ENCODE measurements at regions not wholly inside any gene's neighbourhood (a gene's known extent, or its start where the extent isn't known, plus 50 kb on each side); places are given as distances from the start of the nearest gene placed in this dataset.
A peak's percentile ranks its signal among the peaks of the same experiment; 100 is the strongest.

DNA sequence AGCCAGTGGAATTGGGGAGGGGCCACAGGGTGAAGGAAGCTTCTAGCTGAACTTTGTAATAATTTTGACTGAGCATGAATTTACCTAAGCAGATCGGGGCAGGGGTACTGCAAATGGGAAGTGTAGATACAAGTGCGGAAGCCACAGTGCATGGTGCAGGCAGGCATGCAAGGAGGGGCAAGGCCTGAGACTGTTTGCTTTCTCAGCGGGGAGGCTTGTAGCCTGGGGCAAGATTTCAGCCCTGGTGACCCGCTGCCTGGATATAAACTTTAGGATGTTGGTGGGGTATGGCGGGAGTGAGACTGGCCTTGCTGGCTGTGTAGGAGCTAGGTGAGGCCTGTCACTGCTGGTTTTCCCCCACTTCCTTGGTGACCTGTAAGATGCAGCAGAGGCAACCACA lies 266.4 kb upstream of the PREP start:
- no peak for DNase-seq (ENCODE audit: low read depth in 1 of 2, low spot score in 1 of 2)

DNA sequence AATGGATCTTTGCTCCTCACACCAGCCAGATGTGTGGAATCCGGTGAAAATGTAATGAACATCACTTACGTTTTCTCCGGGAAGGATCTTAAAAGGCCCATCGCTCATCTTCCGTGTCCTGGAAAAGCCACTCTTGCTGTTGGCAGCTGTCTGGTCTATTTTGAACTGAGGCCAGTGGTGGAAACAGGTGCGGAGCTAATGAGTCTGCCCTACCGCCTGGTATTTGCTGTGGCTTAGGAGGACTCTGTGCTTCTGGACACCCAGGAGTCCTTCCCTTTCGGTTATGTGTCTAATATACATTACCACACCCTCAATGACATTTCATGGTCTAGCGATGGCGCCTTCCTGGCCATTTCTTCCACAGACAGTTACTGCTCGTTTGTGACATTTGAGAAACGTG lies 264.2 kb upstream of the PREP start:
- DNase-seq (ENCODE audit: low read depth in 1 of 2, low spot score in 1 of 2): no peak

DNA sequence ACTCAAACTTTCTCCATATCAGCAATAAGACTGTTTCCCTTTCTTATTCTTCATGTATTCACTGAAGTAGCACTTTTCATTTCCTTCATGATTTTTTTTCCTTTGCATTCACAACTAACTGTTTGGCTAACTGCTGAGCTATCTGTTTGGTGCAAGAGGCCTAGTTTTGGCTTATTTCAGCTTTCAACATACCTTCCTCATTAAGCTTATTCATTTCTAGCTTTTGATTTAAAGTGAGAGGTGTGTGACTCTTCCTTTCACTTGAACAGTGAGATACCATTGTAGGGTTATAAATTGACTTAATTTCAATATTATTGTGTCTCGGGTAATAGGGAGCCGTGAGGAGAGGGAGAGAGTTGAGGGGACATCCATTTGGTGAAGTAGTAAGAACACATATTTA lies 262.0 kb upstream of the PREP start:
- no peak for DNase-seq (ENCODE audit: low read depth in 1 of 2, low spot score in 1 of 2)

DNA sequence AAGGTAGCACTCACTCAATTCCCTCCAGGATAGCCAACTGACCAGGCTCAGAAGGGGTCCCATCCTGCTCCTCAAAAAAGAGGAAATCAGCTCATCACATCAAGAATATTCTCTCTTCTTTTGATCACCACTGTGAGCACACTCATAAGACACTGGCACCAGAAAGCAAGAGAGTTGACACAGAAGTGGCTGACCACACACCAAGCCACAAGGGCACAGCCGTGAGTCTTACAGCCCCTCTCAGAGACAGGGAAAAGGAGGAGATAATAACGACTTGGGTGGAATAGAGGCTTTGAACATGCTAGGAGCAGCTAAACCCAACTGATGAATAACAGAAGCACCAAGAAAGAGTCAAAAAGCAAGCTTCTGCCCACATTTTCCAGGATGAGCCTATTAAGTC lies 249.1 kb upstream of the PREP start:
- DNase-seq (ENCODE audit: low read depth in 1 of 2, low spot score in 1 of 2): no peak

DNA sequence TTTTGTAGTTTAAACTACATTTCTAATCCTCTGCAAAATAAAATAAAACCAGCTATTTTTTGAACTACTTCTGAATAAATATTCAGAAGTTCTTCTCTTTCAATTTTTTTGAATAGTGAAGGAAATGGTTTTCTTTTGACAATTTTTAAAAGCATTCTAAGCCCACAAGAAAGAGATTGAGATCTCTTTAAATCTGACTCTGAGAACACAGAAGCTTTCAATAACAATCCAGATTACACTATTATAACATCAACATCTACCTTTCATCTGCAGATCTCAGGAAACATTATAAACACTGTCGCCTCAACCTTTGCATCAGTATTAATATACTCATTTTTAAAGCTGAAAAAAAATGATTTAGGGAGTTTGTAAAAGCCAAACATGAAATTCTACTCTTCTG lies 247.5 kb upstream of the PREP start:
- no peak for DNase-seq (ENCODE audit: low read depth in 1 of 2, low spot score in 1 of 2)

DNA sequence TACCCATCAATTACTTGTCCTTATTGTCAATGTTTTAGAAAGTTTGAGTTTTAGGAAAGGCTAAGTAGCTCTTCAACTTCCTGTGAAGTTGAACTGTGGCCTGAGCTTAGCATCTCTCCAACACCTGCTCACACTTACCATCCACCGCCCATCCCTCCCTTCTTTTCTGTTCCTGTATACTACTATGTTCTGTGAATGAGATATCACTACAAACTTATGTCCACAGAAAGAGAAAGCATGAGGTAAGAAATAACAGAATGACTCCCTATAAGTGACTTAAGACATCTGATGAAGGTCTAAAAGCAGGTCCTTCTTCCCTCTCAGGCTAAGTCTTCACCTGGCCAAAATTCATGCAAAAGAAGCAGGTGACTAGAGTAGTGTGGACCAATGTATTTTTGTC lies 246.3 kb upstream of the PREP start:
- no peak for DNase-seq (ENCODE audit: low read depth in 1 of 2, low spot score in 1 of 2)

DNA sequence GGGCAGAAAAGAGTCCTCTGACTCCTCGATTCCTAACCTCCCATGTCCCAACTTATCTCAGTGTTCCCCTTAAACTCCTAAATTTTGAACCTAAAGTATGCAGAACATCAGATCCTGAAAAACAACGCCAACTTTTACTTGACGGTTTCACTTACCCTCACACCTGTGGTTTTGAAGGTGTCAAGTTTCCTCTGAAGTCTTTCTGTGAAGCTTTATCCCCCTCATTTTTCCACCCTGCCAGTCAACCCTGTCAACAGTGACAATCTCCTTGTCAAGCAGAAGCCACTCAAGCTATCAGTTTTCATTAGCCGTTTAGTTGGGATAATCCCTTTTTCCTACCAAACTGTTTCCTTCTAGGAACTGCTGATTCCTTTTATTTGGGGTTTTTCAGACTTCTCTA lies 245.4 kb upstream of the PREP start:
- peak in 1 of 2 donors; percentile 14 for DNase-seq (ENCODE audit: low read depth in 1 of 2, low spot score in 1 of 2)

DNA sequence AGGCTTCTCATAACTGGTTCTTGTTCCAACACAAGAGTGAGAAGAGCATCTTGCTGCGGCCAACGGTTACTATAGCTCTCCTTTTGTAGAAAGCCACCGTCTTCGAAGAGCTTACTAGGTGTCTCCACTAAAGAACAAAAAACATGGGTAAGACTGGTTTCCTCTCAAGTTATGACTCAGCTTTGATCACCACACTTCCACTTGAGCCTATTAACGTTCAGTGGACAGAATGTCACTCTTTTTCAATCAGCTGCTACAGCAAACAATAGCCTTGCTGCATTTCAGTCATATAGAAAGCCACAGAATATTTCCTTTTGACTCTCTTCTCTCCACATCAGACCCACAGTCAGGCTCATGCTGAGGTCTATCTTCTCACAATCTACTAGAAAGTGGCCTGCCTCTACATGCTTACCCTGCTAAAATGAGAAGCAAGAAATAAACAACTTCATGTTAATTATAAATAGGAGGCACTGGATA lies 243.5 kb upstream of the PREP start:
- peak in 1 of 2 donors; percentile 30 for DNase-seq (ENCODE audit: low read depth in 1 of 2, low spot score in 1 of 2)

DNA sequence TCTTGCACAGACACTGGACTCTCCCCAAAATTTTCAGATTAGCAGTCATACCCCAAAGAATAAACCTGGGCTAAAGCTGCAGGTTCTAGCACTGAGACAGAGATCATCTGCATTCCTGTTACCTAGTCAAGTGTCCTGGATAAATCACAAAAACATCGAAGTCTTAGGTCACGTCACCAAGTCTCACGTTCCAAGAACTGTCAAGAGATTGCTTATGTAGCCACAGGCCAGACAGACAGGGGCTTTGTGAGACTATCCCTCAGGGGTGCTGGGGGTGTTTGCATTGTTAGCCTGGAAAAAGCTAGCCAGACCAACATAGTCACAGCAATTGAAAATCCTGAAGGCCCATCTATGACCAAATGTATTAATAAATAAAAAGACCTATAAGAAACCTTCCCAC lies 243.1 kb upstream of the PREP start:
- DNase-seq (ENCODE audit: low read depth in 1 of 2, low spot score in 1 of 2): no peak

DNA sequence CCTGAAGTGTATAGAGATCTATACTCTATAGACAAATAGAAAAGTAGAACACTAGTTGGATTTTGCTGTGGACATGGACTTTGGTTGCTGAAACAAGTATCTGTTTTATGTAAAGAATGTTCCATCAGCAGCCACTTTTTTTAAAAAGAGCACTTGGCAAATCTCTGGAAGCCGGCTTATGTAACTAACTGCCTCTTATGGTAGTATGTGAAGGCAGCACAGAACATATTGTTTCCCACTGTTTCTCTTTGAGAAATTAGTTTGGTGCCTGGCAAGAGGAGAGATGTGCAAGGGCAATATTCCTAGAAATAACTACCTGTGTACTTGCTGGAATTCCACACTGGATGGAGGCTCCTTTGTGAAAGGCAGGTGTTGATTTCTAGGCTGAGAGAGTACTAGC lies 242.3 kb upstream of the PREP start:
- DNase-seq (ENCODE audit: low read depth in 1 of 2, low spot score in 1 of 2): no peak

DNA sequence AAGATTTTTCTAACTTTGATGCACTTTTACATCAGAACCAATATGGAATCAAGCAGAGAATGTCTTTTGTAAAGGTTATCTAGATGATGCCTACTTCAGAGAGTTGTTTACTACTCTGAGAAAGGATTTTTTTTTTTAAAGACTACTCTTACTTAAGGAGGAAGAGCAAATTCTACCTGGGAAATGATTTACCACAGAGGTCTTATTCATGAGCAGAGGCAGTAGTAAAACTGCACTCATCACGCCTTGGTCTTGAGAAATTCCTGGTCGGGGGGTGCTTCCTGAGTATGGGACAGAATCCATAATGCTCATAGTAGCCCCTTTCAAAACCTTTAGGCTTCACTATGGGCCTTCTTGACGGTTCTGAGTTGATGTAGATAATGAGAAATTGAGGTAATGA lies 241.8 kb upstream of the PREP start:
- no peak for DNase-seq (ENCODE audit: low read depth in 1 of 2, low spot score in 1 of 2)

DNA sequence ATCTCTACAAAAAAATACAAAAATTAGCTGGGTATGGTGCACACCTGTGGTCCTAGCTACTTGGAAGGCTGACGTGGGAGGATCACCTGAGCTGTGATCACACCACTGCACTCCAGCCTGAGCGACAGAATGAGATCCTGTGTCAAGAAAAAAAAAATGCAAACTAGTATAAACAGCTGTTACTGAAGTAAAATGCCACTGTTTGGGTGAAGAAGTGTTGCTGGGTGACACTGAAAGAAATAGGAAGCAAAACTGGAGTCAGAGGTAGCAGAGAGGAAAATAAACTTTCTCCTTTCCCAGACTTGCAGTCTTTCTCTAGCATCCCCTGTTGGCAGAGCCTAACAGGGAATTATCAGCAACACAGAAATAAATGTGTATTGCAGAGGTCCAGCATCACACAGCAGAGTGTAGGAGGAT lies 241.2 kb upstream of the PREP start:
- no peak for DNase-seq (ENCODE audit: low read depth in 1 of 2, low spot score in 1 of 2)

DNA sequence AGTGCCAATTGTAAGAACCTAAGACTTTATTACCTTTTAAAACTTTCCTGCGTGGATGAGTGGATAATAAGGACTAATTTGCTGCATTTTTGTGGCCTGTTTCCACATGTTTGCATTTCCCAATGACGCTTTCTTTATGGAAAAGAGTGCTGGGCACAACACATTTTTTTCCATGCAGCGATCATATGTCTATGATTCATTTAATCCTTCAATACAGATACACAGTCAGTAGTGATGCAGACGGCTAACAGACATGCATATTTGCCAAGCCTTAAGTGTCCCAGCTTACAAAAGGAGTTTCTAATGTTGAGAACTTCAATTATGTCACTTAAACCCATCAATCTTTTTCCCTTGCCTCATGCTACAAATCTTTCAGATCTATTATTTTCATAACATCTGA lies 239.8 kb upstream of the PREP start:
- no peak for DNase-seq (ENCODE audit: low read depth in 1 of 2, low spot score in 1 of 2)

DNA sequence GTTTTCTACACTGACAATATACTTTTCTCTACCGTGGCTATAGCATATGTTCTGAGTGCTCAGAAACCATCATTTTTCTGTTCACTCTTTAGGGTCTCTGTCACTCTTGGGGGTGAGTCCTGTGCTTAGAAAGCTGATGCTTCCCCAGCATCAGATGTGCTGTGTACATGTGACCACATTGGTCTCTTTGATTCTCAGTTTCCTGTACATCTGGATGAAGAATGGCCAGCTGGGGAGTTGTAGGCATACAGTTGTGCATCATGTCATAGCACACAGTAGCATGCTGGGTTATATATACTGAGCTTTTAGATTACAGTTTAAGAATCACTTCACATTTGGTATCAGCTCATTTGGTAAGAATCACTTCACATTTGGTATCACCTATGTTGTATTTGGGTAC lies 238.6 kb upstream of the PREP start:
- no peak for DNase-seq (ENCODE audit: low read depth in 1 of 2, low spot score in 1 of 2)

DNA sequence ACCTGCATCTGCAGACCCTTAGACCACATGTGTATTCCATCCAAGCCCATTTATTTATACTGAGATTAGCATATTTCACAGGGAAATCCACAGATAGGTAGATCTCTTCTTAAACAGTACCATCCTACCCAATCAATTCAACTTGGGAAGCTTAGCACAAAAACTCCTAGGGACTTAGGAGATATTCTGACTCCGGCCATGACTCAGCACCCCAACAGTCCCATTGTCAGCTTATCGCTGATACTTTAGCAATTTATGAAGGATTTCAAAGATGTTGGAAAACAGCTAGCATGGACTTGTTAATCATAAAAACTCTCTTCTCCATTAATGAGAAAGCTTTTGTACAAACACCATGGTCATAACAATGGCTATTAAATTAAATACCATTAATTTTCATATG lies 236.2 kb upstream of the PREP start:
- DNase-seq (ENCODE audit: low read depth in 1 of 2, low spot score in 1 of 2): no peak

DNA sequence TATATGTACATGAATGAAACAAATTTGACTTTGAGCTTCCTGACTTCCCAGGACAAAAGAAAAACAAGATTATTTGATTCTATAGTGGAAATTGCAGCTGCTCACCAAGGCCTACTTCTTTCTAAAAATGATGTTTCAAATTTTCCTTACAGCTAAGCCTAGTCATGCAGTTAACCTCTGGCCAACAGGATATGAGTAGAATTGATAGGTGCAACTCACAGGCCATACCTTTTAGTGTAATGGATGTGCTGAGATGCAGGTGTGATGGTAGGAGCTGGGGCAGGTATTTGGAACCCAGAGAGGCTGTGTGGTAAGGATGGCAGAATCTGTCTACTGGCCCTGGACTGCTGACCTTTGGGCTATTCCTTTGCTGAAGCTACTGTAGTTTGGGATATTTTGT lies 230.9 kb upstream of the PREP start:
- DNase-seq (ENCODE audit: low read depth in 1 of 2, low spot score in 1 of 2): no peak

DNA sequence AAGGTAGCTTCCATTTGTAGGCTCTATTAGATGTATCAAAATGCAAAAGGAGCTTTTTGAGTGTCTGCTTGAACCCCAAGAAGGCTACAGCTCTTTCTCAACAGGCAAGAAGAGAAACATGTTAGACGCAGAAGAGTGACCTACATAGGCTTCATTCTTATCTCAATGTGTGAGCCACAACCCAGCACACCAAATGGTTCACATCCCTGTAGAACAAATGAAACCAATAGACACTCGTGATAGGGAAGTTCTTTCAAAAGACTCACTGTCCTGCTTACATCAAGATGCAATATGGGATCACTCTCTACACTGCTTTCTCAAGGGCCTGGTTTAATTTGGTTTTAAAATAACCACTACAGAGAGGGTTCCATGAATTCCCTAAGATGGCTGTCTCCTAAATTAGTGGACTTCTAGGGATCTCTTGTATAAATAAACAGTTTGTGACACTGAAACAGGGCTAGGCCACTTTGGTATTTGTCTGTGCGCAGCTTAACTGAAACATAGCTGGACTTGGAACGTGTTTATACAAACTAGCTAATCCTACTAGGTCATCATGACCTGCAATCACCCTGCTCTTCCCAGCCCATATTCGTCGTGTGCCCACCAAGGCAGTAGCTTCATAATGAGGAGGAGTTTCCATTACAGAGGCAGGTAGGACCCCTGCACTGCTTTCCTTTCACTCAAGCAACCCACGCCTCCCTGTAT lies 225.4 kb upstream of the PREP start:
- no peak for DNase-seq (ENCODE audit: low read depth in 1 of 2, low spot score in 1 of 2)

DNA sequence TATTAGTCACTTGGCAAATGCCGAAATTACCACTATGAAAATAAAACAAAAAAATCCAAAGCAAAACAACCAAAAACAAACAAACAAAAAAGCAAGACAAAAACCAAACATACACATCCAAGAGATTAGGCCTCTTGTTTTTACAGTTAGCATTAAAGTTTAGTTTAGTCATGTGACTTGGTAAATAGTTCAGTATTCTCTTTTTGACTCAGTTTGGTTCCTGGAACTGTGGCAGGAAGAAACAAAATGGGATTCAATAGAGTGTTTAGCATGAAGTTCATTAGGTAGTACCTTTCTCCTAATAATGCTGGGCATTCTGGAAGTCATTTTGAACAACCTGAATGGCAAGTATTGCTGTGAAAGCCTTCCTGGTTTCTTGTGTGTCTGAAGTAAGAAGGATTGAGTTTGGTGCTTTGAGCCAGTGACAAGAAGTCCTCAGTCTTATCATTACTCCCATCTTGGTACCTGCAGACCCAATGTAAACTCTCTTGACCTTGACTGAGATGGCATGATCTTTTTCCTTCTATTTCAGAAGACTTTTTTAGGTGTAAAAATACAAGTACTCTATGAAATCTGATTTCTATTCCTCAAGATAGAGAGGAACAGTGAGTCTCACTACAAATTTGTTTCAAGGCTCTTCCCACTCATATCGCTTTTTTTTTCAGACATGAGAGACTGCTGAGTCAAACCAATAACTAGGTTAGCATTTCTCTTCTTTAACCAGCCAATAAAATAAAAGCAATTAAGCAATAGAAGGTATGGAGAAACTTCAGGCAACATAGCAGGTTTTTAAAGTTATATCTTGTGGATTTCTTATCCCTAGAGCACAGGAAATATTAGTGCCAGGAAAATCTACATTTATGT lies 223.6 kb upstream of the PREP start:
- no peak for DNase-seq (ENCODE audit: low read depth in 1 of 2, low spot score in 1 of 2)

DNA sequence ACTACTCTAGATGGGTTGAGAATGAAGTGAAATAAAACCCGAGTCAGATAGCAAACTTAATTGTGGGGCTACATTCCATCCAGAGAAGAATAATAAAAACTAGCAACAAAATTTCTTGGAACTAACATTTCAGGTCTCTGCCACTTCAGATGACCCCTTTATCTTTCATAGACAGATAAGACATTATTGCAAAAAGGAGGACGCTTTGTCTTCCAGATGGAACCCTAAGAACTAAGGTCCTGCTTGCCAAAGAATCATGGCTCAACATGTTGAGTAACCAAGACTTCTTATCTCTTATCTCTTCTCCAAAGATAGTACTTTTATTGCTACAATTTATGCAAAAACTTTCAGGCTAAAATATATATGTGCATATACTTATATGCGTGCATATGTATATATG lies 221.1 kb upstream of the PREP start:
- DNase-seq (ENCODE audit: low read depth in 1 of 2, low spot score in 1 of 2): no peak

DNA sequence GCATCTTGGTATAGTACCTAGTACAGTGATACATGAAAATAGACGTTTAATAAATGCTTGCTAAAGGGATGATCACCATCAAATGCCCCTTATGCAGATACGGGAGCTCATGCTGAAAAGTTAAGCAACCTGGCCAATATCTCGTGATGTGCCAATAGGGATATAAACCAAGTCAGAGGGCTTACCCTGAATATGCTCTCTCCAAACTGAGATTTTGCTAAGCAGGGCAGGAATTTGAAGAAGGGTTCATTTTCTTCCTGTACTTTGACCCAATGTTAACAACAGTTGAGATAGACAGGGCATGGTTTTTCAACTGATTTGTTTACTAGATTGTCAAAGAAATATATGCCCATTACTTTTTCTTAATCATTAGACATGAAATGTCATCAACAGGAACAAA lies 219.3 kb upstream of the PREP start:
- no peak for DNase-seq (ENCODE audit: low read depth in 1 of 2, low spot score in 1 of 2)

DNA sequence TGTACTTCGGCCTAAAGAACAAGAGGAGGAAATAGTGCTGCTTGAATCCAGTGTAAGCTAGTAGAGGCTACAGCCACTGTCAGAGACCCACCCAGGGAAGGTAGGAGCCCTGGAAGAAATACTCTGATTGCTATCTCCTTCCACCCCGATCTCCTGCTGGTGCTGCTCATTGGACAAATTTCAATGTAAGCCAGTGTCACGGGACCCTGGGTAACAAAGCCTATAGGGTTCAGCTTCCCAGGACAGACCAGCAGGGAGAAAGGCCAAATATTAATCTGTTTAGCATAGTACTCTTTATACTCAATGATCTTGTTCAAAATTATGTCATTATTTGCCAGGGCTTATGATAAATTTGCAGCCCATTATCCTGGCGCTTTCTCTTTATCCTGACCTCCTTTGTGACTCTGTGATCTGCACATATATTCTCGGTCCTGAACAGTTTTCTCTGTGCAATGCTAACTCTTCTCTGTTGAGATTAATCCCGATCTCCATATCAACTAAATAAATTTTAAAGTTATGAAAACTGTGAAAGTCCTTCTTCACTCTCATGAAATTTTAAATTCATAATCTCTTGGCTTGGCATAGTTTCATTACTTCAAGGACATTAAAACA lies 218.8 kb upstream of the PREP start:
- no peak for DNase-seq (ENCODE audit: low read depth in 1 of 2, low spot score in 1 of 2)

DNA sequence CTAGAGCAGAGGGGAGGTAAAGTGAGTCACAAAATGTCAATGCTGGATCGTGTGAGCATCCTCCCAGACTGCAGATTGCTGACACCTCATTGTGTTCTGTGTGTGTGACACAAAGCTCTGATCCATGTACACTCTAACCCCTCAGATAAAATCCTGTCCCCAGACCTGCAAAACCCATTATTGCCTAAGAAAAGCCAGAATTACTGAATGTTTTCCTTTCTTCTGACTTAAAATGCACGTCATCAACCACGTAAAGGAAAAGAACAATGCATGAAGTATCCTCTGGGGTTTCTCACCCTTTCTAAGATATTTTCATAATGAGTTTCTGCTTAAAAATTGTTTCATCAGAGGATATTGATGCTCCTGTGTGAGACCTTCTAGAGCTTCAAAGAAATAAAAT lies 218.0 kb upstream of the PREP start:
- DNase-seq (ENCODE audit: low read depth in 1 of 2, low spot score in 1 of 2): no peak
